NAMALWA (cell line): ENCODE measurements at regions not wholly inside any gene's neighbourhood (a gene's known extent, or its start where the extent isn't known, plus 50 kb on each side); places are given as distances from the start of the nearest gene placed in this dataset.
"Not testable (repeated sequence)": the region's sequence is repeated elsewhere in the genome, so short reads cannot be mapped to it uniquely, and the experiment has no call there.

Experiments
- DNase-seq: peaks from one replicate; pipeline ENCODE4 v3.0.0-alpha.2; 2015; ENCODE audit warnings: low spot score

DNA sequence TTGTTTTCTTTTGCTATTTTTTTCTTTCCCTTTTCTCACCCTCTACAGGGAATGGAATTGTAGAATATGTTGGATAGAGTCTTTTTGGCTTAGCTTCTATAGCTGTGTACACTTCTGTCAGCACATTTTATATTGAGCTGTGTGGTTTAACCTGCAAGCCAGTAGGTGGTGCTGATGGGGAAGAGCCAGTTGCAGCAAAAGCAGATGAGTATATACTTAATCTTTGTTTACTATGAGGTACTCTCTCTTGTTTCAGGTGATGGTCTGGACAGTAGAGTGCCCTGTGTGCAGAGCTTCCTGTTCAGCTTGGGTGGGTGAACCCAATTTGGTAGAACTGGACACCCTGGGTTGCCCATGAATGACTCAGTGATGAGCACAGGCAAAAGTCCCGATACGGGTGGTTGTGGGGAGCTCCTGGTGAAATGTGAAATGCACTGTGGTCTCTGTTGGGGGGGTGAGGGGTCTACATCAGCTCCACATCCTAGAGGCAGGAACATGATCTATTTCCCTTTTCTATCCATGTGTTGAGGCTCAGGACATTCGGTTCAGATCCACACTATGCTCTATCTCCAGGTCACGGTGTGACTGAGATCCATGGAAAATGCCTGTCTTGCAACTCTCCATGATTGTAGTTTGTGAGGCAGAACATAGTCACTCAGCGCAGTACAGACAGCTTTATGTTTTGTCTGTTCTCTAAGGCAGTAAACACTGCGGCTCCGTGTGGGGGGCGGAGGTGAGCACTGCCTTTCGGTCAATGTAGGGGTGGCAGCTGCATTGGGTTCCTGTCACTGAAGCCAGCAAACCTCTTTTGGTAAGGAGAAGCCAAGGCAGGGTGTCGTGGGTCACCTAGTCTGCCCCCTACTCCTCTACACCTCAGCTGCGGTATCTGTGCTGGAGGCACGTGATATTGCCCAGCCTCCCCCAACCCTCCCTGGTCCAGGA, 353.2 kb downstream of the PRR16 start:
- DNase-seq = peak; percentile 30

DNA sequence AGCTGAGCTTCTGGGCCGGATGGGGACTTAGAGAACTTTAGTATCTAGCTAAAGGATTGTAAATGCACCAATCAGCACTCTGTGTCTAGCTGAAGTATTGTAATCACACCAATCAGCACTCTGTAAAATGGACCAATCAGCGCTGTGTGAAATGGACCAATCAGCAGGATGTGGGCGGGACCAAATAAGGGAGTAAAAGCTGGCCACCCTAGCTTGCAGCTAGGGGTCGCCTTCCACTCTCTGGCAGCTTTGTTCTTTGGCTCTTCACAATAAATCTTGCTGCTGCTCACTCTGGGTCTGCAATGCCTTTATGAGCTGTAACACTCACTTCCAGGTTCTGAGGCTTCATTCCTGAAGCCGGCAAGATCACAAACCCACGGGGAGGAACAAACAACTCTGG, 354.0 kb downstream of the PRR16 start:
- DNase-seq = peak; percentile 44

DNA sequence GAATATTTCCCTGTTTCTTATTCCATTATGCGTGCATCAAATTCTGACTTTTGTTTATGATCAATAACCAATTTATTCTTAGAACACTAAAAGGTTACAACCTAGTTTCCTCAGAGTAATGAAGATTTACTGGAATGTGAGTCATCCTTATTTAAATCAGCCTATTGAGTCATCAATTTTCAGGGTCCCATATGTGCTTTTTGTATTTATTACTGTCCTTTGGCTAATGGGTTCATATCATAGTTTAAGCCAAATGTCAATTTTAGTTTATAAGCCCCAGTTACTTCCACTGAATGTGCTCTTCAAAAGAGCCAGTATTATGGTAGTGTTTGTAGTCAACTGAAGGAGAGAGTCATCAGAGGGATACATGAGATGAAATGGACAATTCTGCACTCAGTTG, 359.2 kb downstream of the PRR16 start:
- no peak for DNase-seq

DNA sequence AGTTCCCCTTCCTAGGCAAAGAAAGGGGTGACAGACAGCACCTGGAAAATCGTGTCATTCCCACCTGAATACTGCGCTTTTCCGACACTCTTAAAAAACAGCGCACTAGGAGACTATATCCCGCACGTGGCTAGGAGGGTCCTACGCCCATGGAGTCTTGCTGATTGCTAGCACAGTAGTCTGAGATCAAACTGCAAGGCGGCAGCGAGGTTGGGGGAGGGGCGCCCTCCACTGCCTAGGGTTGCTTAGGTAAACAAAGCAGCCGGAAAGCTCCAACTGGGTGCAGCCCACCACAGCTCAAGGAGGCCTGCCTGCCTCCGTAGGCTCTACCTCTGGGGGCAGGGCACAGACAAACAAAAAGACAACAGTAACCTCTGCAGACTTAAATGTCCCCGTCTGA, 367.5 kb downstream of the PRR16 start:
- not testable (repeated sequence) for DNase-seq

DNA sequence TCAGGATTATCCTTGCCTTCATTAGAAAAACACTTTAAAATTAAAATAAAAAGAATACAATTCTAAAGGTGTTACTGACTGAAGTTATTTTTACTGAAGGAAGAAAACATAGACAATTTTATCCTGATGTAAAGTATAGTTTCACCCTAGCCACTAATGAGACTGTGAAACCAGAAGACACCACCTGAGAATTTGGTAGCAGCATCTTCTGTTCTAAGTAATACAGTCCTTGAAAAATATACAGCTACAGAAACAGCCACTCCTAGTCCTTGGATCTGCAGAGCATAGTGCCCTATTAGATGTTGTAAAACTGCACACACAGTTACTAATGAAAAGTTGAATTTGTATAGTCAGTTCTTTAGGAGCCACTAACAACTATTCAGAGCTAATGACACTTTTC, 377.7 kb downstream of the PRR16 start:
- DNase-seq = no peak

DNA sequence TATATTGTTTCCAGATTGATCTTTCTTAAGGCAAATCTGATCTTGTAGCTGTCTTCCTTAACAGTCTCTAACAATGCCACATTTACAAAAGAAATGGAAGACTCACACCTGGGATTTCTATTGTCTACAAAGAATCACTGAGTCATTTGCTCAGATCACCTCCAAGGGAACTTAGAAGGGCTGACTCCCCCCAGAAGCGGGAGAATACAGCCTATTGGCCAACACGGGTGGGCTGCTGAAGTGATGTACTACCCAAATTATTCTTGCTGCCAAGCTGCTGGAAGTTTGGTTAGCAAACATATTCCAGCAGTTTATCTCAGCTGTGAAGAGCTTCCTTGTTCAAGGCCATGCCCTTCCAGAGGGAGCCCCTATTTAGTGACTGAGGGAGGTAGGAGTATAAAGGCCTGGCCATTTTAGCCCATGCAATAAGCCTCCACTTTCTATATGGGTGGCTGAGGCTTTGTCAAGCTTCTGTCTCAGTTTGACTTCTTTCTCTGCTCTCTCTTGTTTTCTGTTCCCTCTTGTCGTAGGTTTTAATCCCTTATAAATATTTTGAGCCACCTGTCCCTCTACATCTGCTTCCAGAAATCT, 379.4 kb downstream of the PRR16 start:
- DNase-seq = no peak

DNA sequence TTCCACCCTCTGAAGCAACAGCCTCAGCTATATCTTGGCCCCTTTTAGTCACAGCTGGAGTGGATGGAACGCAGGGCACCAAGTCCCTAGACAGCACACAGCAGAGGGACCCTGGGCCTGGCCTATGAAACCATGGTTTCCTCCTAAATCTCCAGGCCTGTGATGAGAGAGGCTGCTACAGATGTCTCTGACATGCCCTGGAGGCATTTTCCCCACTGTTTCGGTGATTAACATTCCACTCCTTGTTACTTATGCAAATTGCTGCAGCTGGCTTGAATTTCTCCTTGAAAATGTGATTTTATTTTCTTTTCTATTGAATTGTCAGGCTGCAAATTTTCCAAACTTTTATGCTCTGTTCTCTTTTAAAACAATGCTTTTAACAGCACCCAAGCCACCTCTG, 384.8 kb downstream of the PRR16 start:
- DNase-seq = no peak

DNA sequence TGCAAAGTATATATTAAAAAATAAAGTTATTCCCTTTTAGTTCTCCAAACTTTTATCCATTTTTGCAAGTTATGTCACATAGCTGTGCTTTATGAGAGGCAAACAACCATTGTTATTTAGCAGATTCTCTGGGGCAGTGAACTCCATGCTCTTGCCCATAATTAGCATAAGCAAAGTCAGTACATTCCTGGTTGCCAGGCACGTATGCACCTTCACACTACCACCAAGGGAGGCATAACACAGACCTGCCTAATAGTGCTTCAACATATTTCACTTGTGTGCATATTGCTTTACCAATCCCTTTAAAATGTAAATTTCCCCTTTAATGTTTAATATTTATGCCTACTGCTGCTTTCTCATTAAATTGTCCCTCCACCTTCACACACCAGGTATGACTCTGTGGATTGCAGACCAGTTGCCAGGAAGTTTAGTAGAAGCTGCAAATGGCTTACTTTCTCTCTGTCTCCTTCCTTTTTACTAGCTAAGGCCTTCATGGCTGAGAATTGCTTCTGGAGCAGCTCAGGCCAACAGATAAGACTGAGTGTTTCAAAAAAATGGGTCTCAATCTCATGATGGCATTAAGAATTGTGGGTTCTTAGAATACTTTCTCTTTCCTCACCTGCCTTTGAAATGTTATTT, 388.2 kb downstream of the PRR16 start:
- no peak for DNase-seq

DNA sequence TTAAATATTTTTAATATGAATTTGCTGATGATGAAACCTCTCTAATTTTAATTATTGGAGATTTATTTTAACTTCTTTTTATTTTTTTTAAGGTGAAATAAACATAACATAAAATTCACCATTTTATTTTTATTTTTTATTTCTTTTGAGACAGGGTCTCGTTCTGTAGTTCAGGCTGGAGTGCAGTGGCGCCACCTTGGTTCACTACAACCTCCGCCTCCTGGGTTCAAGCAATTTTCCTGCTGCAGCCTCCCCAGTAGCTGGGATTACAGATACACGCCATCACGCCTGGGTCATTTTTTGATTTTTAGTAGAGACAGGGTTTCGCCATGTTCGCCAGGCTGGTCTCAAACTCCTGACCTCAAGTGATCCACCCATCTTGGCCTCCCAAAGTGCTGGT, 402.9 kb downstream of the PRR16 start:
- no peak for DNase-seq

DNA sequence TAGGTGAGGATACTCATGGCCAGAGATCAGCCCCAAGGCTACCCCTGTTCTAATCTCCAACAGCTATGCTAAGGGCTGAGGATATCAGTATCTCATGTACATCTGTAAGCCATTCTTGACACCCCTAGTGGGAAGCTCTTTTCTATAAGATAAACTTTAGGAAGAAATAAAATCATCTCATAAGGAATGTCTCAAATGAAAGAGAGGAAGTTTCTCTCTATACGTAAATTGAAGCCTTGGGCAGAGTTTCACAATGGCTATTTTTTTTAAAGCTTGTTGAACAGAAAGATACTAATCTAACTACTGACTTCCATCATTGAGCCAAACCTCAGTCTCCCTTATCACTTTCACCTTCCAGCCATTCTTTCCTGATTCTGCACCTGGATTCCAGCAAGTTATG, 405.7 kb downstream of the PRR16 start:
- DNase-seq = no peak

DNA sequence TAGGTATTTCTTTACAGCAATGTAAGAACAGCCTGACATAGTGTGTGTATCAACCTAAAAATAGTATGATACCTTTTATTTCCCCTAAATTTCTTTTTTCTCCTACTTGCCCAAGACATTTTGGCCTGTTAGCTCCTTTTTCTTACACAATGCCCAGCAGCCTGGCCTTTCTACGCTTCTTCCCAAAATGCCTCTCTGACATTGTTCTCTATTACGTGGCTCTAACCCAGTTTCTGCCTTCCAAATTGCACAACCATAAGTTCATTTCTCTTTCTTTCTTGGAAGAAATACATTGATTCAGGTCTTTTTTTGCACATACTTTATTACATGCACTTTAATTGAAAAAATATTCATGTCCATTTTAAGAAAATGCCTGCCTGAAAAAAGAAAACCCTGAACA, 408.2 kb downstream of the PRR16 start:
- no peak for DNase-seq

DNA sequence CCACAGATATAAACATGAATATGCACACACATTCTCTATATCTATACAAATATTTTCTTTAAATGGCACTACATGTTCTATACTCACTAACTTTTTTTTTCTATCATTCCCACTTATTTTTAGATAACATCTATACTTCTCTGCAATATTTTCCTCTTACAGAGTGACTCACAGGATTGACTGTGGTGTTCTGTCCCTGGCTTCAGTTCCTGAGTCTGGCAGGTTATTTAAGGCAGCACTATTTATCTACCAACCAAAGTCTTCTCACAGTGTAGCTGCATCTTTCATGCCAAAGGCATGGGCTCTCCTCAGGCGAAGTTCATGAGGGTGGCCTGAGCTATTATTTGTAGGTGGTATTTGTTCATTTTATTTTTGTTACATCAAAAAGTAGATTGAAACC, 409.0 kb downstream of the PRR16 start:
- DNase-seq = no peak

DNA sequence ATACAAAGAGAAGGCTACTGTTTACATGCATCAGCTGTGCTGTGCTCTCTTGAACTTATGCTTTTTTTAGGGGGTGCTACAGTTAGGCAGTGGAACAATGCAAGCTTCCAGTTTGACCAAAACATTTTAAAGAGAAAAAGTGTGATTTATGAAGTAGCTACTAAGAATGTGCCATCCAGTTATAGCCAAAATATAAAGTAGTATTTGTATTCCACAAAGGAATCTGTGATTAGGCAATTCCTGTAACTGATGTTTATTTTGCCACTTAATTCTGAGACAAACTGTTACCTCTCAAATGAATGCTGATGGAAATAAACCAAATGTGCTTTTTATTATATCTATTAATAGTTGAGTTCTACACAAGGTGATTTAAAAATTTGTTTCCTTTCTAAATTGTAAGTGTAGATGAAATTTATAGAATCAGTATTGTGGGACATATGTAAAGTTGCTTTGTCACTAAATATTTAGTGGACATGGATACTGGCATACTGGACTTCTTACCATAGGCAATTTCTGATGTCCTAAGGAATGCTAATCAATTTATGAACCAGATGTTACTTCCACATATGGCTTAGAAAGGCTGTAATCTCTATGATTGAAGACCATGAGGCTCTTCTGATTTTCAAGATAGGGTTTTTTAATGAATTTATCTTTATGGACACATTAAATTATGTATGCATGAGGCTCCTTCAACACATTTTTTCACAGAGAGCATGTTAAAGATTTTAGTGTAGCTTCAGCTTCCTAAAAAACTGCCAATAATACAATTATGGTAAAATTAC, 410.2 kb downstream of the PRR16 start:
- DNase-seq = no peak

DNA sequence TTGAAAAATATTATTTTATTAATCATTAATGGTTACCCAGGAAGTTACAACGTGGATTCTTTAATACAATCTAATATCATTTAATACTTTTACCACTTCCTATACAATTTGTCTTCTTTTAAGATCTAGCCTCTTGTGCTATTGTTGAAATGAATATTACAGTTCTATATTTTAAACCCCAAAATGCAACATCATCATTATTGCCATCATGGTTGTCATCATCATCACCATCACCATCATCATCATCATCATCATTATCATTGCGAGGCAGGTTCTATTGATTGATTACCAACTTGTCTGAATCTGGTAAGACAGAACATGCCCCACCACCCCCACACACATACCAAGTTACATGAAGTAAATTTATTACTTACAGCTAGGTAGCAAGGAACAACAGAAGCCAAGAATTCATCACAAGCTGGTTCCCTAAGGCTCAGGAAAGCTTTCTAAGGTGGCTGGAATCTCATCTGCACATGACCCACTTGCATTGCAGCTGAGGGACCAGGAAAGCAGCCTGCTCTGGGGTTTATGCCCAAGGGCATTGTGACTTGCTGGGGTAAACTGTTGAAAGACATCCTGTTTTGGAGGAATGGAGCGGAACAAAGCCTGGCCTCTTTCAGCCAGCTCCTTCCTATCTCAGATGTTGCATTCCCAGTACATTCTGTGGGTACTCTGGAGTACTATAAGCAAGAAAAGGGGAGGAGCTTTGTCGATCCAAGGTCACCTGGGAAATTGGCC, 418.1 kb downstream of the PRR16 start:
- DNase-seq = no peak

DNA sequence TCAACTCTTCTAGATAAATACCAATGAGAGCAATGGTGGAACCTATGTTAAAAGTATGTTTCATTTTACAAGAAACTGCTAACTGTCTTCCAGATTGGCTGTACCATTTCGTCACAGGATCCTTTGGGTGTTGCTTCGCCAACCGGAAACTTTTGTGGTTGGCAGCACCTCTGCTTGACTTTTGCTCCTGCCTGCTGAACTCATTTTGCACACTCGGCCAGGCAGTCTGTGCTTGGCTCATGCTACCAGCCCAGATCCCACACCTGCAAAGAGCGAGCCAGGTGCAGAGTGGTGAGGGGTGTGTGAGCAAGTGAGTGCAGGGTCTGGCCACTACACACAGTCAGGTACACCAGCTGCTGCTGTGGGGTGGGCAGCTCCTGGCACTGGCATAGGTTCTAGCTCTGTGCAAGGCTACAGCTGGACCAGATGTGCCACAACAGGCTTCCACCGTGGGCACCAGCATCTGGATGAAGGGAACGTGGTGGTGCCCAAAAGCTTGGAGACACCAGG, 422.3 kb downstream of the PRR16 start:
- DNase-seq = no peak

DNA sequence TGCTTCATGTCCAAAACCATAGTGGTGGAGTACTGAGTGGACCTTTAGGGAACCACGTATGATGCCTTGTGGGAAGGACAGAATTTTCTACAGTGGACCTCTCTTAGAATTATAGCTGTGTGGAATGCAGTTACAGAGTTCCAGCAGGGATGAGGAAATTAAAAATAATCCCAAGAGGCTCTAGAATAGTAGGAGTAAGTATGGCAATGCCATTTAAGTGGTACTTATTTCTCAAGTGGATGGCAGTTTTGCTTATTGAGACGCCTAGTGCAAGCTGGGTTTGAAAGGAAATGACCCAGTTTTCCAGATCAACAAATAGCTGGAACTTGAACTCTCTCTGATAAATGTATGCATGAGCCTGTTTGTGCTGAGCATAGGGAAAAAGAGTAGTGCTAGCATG, 431.6 kb downstream of the PRR16 start:
- no peak for DNase-seq

DNA sequence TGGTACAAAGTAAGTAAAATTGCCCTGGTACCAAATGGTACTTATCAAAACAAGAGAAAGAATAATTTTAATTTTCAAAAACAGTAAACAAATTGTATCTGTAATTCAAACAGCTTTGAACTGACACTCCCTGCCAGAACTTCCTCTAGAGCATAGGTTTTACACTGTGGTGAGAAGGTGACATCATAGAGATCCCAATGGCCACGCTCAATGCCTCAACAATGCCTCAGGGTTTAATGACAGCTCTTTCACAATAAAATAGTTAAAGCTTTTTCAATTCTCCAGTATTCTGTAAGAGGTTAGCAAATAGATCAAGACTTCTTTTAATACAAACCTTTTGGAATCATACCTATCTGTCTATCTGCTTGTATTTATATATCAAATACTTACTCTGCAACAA, 437.1 kb downstream of the PRR16 start:
- no peak for DNase-seq

DNA sequence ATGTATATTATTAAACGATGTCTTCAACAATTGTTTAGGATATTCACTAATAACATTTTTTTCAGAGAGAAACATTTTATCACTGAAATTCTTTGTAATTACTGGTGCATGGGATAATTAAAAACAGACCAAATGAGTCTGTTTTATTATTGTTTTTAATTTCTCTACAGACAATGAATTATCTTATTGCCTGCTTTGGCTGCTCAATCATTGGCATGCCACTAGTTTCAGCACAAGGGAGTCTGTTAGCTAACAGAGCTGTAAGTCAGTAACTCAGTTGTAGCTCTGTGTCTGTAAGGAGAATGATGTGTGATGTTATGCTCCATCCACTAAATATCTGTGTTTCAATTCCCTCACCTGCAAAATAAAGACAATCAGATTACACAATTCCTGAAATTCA, 443.9 kb downstream of the PRR16 start:
- no peak for DNase-seq

DNA sequence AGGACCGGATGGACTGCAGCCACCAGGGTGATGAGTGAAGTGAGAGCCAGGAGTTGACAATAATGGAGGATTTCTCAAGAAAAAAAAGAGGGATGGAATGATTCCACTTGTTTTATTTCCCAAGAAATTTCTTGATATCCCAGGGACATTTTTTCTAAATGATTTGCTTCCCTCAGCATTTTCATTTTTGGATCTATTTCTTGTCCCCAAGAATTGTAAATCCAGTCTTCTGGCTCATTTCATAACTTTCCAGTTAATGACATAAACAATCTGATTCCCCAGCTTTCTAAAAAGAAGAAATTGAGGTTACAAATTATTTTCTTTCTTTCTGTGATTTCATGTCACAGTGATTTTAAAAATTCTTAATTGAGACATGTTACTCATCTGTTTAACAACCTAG, 446.5 kb downstream of the PRR16 start:
- DNase-seq = no peak

DNA sequence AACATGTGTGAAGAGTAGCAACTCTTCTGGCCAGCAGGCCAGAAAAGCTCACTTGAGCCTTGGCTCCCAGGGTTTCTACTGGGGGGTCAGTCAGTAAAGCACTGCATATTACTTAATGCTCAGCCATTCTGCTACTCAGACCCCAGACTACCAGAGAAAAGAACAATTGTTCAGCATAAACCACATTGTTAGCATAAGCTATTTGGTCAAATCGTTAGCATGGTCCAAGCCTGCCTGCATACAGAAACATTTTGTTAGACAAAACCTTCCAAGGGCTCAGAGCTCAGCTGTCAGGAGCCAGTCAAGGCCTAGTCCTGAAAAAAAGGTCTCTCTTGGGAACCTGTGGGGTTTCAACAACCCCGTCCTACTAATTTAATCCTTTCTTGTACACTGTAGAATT, 449.3 kb downstream of the PRR16 start:
- no peak for DNase-seq

DNA sequence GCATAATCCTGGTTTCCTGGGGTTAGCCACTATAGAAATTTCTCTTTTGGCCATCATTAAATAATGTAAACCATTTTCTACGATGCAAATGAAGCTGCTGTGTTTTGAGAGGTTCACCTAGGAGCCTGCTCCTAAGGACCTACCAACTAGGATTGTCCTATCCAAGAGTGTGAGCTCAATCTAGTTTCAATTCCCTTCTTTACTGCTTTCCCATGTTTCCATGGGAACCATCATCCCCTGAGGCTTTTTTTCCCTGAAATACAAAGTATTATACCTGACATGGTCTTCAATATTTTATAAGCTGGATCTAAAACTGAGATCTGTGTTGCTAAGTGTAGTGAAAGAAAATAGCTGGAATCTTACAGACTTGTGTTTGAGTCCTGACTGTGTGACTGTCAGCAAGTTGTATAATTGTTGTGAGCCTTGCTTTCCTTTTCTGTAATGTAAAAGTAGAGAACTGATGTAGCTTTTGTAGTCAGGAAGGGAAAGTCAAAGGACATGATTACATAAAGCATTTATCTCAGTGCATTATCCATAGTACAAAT, 453.2 kb downstream of the PRR16 start:
- no peak for DNase-seq
